DND-41 (cell line): ENCODE measurements at regions not wholly inside any gene's neighbourhood (a gene's known extent, or its start where the extent isn't known, plus 50 kb on each side); places are given as distances from the start of the nearest gene placed in this dataset.

Source experiments
- ATAC-seq: fragments of 200-7000 bp; cut with Tn5 transposase; 3 replicates; pipeline ENCODE4 v1.9.1; 2021; ENCODE audit warnings: low read depth; ENCODE audit not compliant: insufficient read depth
- DNase-seq: peaks from one replicate; pipeline ENCODE4 v3.0.0-alpha.2; 2020
- H2AFZ ChIP-seq: 2 replicates; pipeline ENCODE4 v1.6.0; 2012; ENCODE audit warnings: low read depth, low read length
- H3K27ac ChIP-seq: 2 replicates; pipeline ENCODE4 v1.5.1; 2012; ENCODE audit warnings: low read length, inconsistent platforms
- H3K27me3 ChIP-seq: fragments of 200-600 bp; sonication (generic); 2 replicates; pipeline ENCODE4 v1.6.0; 2012; ENCODE audit warnings: low read length, mild to moderate bottlenecking, inconsistent platforms; ENCODE audit not compliant: insufficient read depth, poor library complexity
- H3K36me3 ChIP-seq: 2 replicates; pipeline ENCODE4 v1.5.1; 2012; ENCODE audit warnings: low read length, inconsistent platforms; ENCODE audit not compliant: insufficient read depth
- H3K4me1 ChIP-seq: 2 replicates; pipeline ENCODE4 v1.5.1; 2012; ENCODE audit warnings: mild to moderate bottlenecking, low read length; ENCODE audit not compliant: insufficient read depth
- H3K4me2 ChIP-seq: 2 replicates; pipeline ENCODE4 v1.6.0; 2012; ENCODE audit warnings: mild to moderate bottlenecking, moderate library complexity, low read length, inconsistent platforms; ENCODE audit not compliant: insufficient read depth
- H3K4me3 ChIP-seq, 2 experiments: fragments of 200-600 bp in 1 of 2; shearing (Covaris generic) in 1 of 2; 2 replicates each; pipeline ENCODE4 v1.5.1; 2012 to 2016; ENCODE audit warnings: inconsistent platforms in 2 of 2, low read length in 2 of 2, mild to moderate bottlenecking in 2 of 2, low read depth in 1 of 2, moderate library complexity in 1 of 2
- H3K79me2 ChIP-seq: 2 replicates; pipeline ENCODE4 v1.6.0; 2012; ENCODE audit warnings: low read length, inconsistent platforms; ENCODE audit not compliant: insufficient read depth
- H3K9ac ChIP-seq: 2 replicates; pipeline ENCODE4 v1.6.0; 2012; ENCODE audit warnings: low read depth, mild to moderate bottlenecking, inconsistent platforms, low read length, moderate library complexity
- H3K9me3 ChIP-seq: 2 replicates; pipeline ENCODE4 v1.5.1; 2012; ENCODE audit warnings: low read length, moderate library complexity, mild to moderate bottlenecking, inconsistent platforms; ENCODE audit not compliant: insufficient read depth, severe bottlenecking
- H4K20me1 ChIP-seq: 2 replicates; pipeline ENCODE4 v1.6.0; 2012; ENCODE audit warnings: low read length; ENCODE audit not compliant: insufficient read depth
- EZH2 ChIP-seq: IDR thresholded peaks from 3 replicates; pipeline ENCODE4 v1.6.1; 2012; ENCODE audit warnings: borderline replicate concordance, low read depth, mild to moderate bottlenecking, moderate library complexity, low read length, inconsistent platforms; ENCODE audit not compliant: severe bottlenecking
- TF ChIP-seq, protein P1 (sequence below): IDR thresholded peaks from 2 replicates; pipeline ENCODE4 v1.5.1; 2012; ENCODE audit warnings: borderline replicate concordance, low read length, moderate library complexity, mild to moderate bottlenecking; ENCODE audit not compliant: poor library complexity, severe bottlenecking; ENCODE audit errors: extremely low read depth

DNA sequence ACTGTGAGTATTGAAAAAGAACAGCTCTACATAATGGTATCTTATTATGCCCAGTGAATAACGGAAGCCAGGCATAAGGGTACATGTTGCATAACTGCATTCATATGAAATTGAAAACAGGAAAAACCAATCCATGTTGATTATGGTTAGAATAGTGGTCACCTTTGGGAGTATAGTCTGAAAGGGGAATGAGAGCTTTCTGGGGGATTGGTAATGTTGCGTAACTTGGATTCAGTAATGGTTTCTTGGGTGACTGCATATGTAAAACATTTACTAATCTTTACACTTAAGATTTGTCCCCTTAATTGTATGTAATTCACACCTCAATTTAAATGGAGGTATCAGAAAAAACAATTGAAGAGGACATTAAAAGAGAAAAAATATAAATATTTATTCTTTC lies 292.1 kb downstream of the LMO4 start:
- H3K4me2 ChIP-seq: no peak overlapping the region
- no peaks in the 10 kb centered on the region for H3K27me3 ChIP-seq
- TF ChIP-seq, protein P1, sequence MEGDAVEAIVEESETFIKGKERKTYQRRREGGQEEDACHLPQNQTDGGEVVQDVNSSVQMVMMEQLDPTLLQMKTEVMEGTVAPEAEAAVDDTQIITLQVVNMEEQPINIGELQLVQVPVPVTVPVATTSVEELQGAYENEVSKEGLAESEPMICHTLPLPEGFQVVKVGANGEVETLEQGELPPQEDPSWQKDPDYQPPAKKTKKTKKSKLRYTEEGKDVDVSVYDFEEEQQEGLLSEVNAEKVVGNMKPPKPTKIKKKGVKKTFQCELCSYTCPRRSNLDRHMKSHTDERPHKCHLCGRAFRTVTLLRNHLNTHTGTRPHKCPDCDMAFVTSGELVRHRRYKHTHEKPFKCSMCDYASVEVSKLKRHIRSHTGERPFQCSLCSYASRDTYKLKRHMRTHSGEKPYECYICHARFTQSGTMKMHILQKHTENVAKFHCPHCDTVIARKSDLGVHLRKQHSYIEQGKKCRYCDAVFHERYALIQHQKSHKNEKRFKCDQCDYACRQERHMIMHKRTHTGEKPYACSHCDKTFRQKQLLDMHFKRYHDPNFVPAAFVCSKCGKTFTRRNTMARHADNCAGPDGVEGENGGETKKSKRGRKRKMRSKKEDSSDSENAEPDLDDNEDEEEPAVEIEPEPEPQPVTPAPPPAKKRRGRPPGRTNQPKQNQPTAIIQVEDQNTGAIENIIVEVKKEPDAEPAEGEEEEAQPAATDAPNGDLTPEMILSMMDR: no peak
- ATAC-seq (no peak), DNase-seq (no peak)
- H3K36me3 ChIP-seq: no peaks in the 10 kb centered on the region
- H3K9ac ChIP-seq: no peak overlapping the region
- H3K79me2 ChIP-seq: no peaks in the 10 kb centered on the region
- H4K20me1 ChIP-seq: no peaks in the 10 kb centered on the region
- H3K4me3 ChIP-seq: no peak overlapping the region
- H3K27ac ChIP-seq: no peak overlapping the region
- H3K4me1 ChIP-seq: no peaks in the 10 kb centered on the region
- H3K9me3 ChIP-seq: no peaks in the 10 kb centered on the region
- no peak overlapping the region for H2AFZ ChIP-seq

DNA sequence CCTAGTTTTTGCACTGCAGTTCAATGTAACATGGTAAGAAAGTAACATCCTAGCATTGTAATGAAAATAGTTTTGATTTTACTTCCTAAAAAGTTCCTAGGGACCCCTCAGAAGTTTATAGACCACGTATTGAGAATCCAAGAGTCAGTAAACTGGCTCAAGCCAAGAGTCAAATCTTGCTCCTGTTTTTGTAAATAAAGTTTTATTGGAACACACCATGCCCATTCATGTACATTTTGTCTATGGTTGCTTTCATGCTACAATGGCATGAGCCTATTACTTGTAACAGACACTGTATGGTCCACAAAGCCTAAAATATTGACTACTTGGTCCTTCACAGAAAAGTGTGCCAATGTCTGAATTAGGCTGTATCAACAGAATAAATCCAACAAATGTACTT lies 301.0 kb downstream of the LMO4 start:
- Histone ChIP-seq H3K4me3 (no peak overlapping the region), H3K9ac (no peak overlapping the region), H3K27ac (no peak overlapping the region), H3K9me3 (no peaks in the 10 kb centered on the region), H3K4me2 (no peak overlapping the region), H3K4me1 (no peaks in the 10 kb centered on the region), H2AFZ (no peak overlapping the region), H3K27me3 (no peaks in the 10 kb centered on the region), H4K20me1 (no peaks in the 10 kb centered on the region), H3K36me3 (no peaks in the 10 kb centered on the region), H3K79me2 (no peaks in the 10 kb centered on the region)
- TF ChIP-seq, protein P1: no peak
- no peak for TF ChIP-seq EZH2
- DNase-seq (no peak), ATAC-seq (no peak)

DNA sequence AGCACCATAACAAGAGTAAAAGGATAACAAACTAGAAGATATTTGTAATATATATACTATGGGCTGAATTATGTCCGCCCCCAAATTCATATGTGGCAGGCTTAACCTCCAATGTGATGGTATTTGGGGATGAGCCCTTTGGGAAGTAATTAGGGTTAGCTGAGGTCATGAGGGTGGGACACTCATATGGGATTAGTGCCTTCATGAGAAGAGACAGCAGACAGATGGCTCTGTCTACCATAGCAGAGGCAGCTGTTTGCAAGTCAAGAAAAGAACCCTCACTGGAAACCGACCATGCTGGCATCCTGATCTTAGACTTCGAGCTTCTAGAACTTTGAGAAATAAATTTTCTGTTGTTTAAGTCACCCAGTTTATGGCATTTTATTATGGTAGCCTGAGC lies 303.6 kb downstream of the LMO4 start:
- ATAC-seq: no peak

More for the DNA sequence above, 303.6 kb downstream of the LMO4 start:
- Histone ChIP-seq H2AFZ (no peak overlapping the region), H3K9me3 (no peaks in the 10 kb centered on the region), H4K20me1 (no peaks in the 10 kb centered on the region), H3K4me3 (no peak overlapping the region), H3K9ac (no peak overlapping the region), H3K36me3 (no peaks in the 10 kb centered on the region), H3K4me1 (no peaks in the 10 kb centered on the region), H3K27me3 (no peaks in the 10 kb centered on the region), H3K79me2 (no peaks in the 10 kb centered on the region), H3K27ac (no peak overlapping the region), H3K4me2 (no peak overlapping the region)
- TF ChIP-seq EZH2: no peak
- TF ChIP-seq, protein P1: no peak
- DNase-seq: no peak
